K562 (cell line): ENCODE measurements at regions not wholly inside any gene's neighbourhood (a gene's known extent, or its start where the extent isn't known, plus 50 kb on each side); places are given as distances from the start of the nearest gene placed in this dataset.

Experiments
- ATAC-seq: fragments of 200-7000 bp; cut with Tn5 transposase; 3 replicates; pipeline ENCODE4 v1.9.1; 2020; ENCODE audit warnings: moderate library complexity
- BruUV-seq: library from RNA; stranded (reverse); fragments of 400-500 nt; replicated peaks from 2 replicates; lab custom pipeline; 2021; lab: Mats Ljungman, UMichigan
- CTCF ChIA-PET: fragments of 300-600 bp; formaldehyde crosslinking; extraction: SDS; loops from one replicate; lab custom pipeline; 2021; ENCODE audit warnings: low intra/inter-chr PET ratio; lab: Yijun Ruan, JAX
- POLR2A ChIA-PET: fragments of 300-600, 350-650 bp; sonication (Branson Sonifier 250); formaldehyde crosslinking; extraction: SDS; loops from one replicate; lab custom pipeline; 2021; ENCODE audit warnings: antibody characterized with exemption, inconsistent platforms; lab: Yijun Ruan, JAX
- DNase-seq, 4 experiments: peaks; one replicate each; pipeline versions ENCODE4 v3.0.0 to v3.0.0-alpha.2; 2011 to 2018; ENCODE audit warnings: low spot score in 3 of 4, mixed read lengths in 3 of 4; ENCODE audit errors: extremely low read depth in 1 of 4
- FAIRE-seq: peaks from 2 replicates; lab custom pipeline; 2011; peaks lifted over from hg19 to GRCh38; lab: Jason Lieb, UNC
- H2AFZ ChIP-seq: 2 replicates; pipeline ENCODE4 v1.6.0; 2011; ENCODE audit warnings: low read depth, low read length, control low read depth, inconsistent platforms
- H3K27ac ChIP-seq: fragments of 200-600 bp; 3 replicates; pipeline ENCODE4 v1.8.0; 2011; ENCODE audit warnings: low read depth, mild to moderate bottlenecking, control low read depth, inconsistent platforms, low read length, moderate library complexity, mixed read lengths; ENCODE audit errors: extremely low read depth
- H3K27me3 ChIP-seq, 2 experiments: fragments of 300-600 bp in 1 of 2; 2 replicates in 1 of 2; 3 replicates in 1 of 2; pipeline versions ENCODE4 v1.6.0 to v1.8.0; 2011; ENCODE audit warnings: inconsistent platforms in 2 of 2, low read length in 2 of 2, mild to moderate bottlenecking in 1 of 2, mixed read lengths in 1 of 2, moderate library complexity in 1 of 2; ENCODE audit not compliant: control insufficient read depth in 2 of 2, insufficient read depth in 2 of 2
- H3K36me3 ChIP-seq: fragments of 300-600 bp; 3 replicates; pipeline ENCODE4 v1.8.0; 2011; ENCODE audit warnings: mild to moderate bottlenecking, low read length, inconsistent platforms; ENCODE audit not compliant: control insufficient read depth, insufficient read depth
- H3K4me1 ChIP-seq, 2 experiments: fragments of 200-600 bp in 1 of 2; replicated peaks in 1 of 2; 2 replicates in 1 of 2; 3 replicates in 1 of 2; pipeline versions ENCODE4 v1.5.1 to v1.8.0; 2011; ENCODE audit warnings: inconsistent platforms in 2 of 2, low read length in 2 of 2, mild to moderate bottlenecking in 1 of 2, mixed read lengths in 1 of 2, moderate library complexity in 1 of 2; ENCODE audit not compliant: control insufficient read depth in 2 of 2, insufficient read depth in 2 of 2
- H3K4me2 ChIP-seq: 2 replicates; pipeline ENCODE4 v1.6.1; 2011; ENCODE audit warnings: low read length, control low read depth, inconsistent platforms, mixed read lengths; ENCODE audit not compliant: insufficient read depth
- H3K4me3 ChIP-seq: fragments of 200-600 bp; sonication (generic), shearing (Covaris generic); 2 replicates; pipeline ENCODE4 v1.5.1; 2016; ENCODE audit warnings: control low read depth, inconsistent platforms
- H3K79me2 ChIP-seq: fragments of 200-600 bp; 3 replicates; pipeline ENCODE4 v1.8.0; 2011; ENCODE audit warnings: low read length, inconsistent platforms; ENCODE audit not compliant: control insufficient read depth, insufficient read depth
- H3K9ac ChIP-seq, 2 experiments: 2 replicates each; pipeline versions ENCODE4 v1.6.0 to v1.6.1; 2011; ENCODE audit warnings: low read depth in 2 of 2, low read length in 2 of 2, control low read depth in 1 of 2, inconsistent platforms in 1 of 2, mild to moderate bottlenecking in 1 of 2, mixed read lengths in 1 of 2; ENCODE audit not compliant: insufficient read depth in 1 of 2
- H3K9me1 ChIP-seq: one replicate; pipeline ENCODE4 v1.6.0; 2011; ENCODE audit warnings: inconsistent platforms, mild to moderate bottlenecking, low read length, moderate library complexity; ENCODE audit not compliant: control insufficient read depth, insufficient read depth
- H3K9me3 ChIP-seq: replicated peaks from 2 replicates; pipeline ENCODE4 v1.5.1; 2011; ENCODE audit warnings: low read depth, low read length, inconsistent platforms; ENCODE audit not compliant: control insufficient read depth, insufficient read depth
- H4K20me1 ChIP-seq: replicated peaks from 2 replicates; pipeline ENCODE4 v1.6.1; 2011; ENCODE audit warnings: low read length, inconsistent platforms, mixed read lengths; ENCODE audit not compliant: control insufficient read depth, insufficient read depth
- FOS ChIP-seq: IDR thresholded peaks from 3 replicates; pipeline ENCODE4 v1.6.1; 2011; ENCODE audit not compliant: insufficient read length; ENCODE audit errors: extremely low read depth
- GABPB1 ChIP-seq: sonication (generic); formaldehyde crosslinking; IDR thresholded peaks from 2 replicates; pipeline ENCODE4 v1.8.0; 2022; ENCODE audit warnings: mild to moderate bottlenecking, missing genetic modification reagents
- HNRNPUL1 ChIP-seq: fragments of 200-400 bp; formaldehyde crosslinking; IDR thresholded peaks from 2 replicates; pipeline ENCODE4 v1.6.1; 2017; ENCODE audit warnings: low read length
- MEF2D ChIP-seq: conservative IDR thresholded peaks from 2 replicates; pipeline ENCODE4 v1.6.1; 2016; ENCODE audit warnings: low read depth, missing genetic modification characterization, missing compliant biosample characterization
- MTA2 ChIP-seq: fragments of 450-650 bp; IDR thresholded peaks from 2 replicates; pipeline ENCODE4 v1.6.1; 2016; ENCODE audit warnings: low read depth
- NFYB ChIP-seq: IDR thresholded peaks from 2 replicates; pipeline ENCODE4 v1.6.1; 2011; ENCODE audit warnings: mild to moderate bottlenecking, moderate library complexity; ENCODE audit not compliant: insufficient read length; ENCODE audit errors: extremely low read depth
- NONO ChIP-seq, 2 experiments: fragments of 200-400 bp in 1 of 2; fragments of 450-650 bp in 1 of 2; formaldehyde crosslinking in 1 of 2; IDR thresholded peaks; 2 replicates each; pipeline ENCODE4 v1.6.1; 2017; ENCODE audit warnings: low read depth in 2 of 2, mild to moderate bottlenecking in 2 of 2, moderate library complexity in 2 of 2, low read length in 1 of 2
- PHB2 ChIP-seq: fragments of 450-650 bp; IDR thresholded peaks from 2 replicates; pipeline ENCODE4 v1.6.1; 2017; ENCODE audit warnings: low read depth
- PHF8 ChIP-seq: fragments of 200-600 bp; sonication (generic); IDR thresholded peaks from 2 replicates; pipeline ENCODE4 v1.6.1; 2012; ENCODE audit warnings: mixed run types, mild to moderate bottlenecking, inconsistent platforms, low read length, moderate library complexity, borderline replicate concordance
- RBM14 ChIP-seq: fragments of 200-400 bp; formaldehyde crosslinking; IDR thresholded peaks from 2 replicates; pipeline ENCODE4 v1.6.1; 2018; ENCODE audit warnings: low read depth, mild to moderate bottlenecking, low read length, moderate library complexity, borderline replicate concordance; ENCODE audit not compliant: insufficient read depth
- RBM22 ChIP-seq: fragments of 200-400 bp; formaldehyde crosslinking; IDR thresholded peaks from 2 replicates; pipeline ENCODE4 v1.6.1; 2018; ENCODE audit warnings: low read length, low read depth; ENCODE audit not compliant: poor library complexity, severe bottlenecking
- SIX5 ChIP-seq, 2 experiments: IDR thresholded peaks; 2 replicates each; pipeline ENCODE4 v1.6.1; 2011; ENCODE audit warnings: low read length in 2 of 2, borderline replicate concordance in 1 of 2, low read depth in 1 of 2, mild to moderate bottlenecking in 1 of 2, moderate library complexity in 1 of 2; ENCODE audit not compliant: insufficient read depth in 1 of 2
- SP1 ChIP-seq: sonication (generic); formaldehyde crosslinking; IDR thresholded peaks from 2 replicates; pipeline ENCODE4 v1.8.1; 2022; ENCODE audit warnings: mild to moderate bottlenecking, missing genetic modification reagents
- SREBF1 ChIP-seq: fragments of 150-350 bp; IDR thresholded peaks from 2 replicates; pipeline ENCODE4 v1.6.1; 2014; ENCODE audit warnings: antibody characterized with exemption, low read depth, low read length, borderline replicate concordance
- SRSF3 ChIP-seq: fragments of 200-400 bp; formaldehyde crosslinking; IDR thresholded peaks from 2 replicates; pipeline ENCODE4 v1.6.1; 2016; ENCODE audit warnings: mild to moderate bottlenecking, low read length, moderate library complexity; ENCODE audit not compliant: insufficient read depth
- WGBS: fragments of 100-300 bp; shearing (Covaris generic); methylation state at CpG from one replicate; pipeline ENCODE4 v1.1.6; 2016; ENCODE audit warnings: low coverage, mixed read lengths; ENCODE audit not compliant: insufficient coverage; ENCODE audit errors: missing lambda C conversion rate; 5-methylcytosine and 5-hydroxymethylcytosine counted together
- in situ Hi-C: fragments of 300-500 bp; cut with MboI; formaldehyde crosslinking; loops from 4 replicates; pipeline ENCODE4 v1.15.0; 2018; ENCODE audit warnings: inconsistent platforms, mixed read lengths
- intact Hi-C: fragments of 100-400 bp; cut with micrococcal nuclease; formaldehyde crosslinking; loops from 2 replicates; pipeline ENCODE4 v1.14.2; 2022
- TF ChIP-seq, protein P1 (sequence below): fragments of 450-650 bp; IDR thresholded peaks from 2 replicates; pipeline ENCODE4 v1.6.1; 2017; ENCODE audit warnings: antibody characterized with exemption
- TF ChIP-seq, protein P2 (sequence below), 2 experiments: fragments of 450-650 bp; IDR thresholded peaks; 2 replicates each; pipeline ENCODE4 v1.6.1; 2018; ENCODE audit warnings: mild to moderate bottlenecking in 2 of 2, low read depth in 1 of 2; ENCODE audit not compliant: partially characterized antibody in 2 of 2

DNA sequence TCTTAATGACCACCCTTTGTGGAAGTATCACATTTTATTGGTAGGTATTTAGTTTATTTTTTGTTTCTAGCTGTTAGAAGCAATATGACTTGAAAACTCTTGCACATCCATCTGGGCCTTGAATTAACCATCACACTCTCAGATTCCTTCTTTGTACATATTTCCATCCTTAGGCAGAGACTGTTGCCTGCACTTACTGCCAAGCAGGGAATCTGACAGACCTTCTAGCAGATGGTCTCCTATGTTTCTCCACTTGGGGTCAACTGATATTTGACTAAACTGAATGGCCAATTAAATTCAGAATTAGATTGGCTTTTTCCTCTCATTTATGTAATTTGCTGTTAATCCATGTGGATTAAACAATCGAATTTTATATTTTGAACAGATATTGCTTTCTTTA lies 324.9 kb upstream of the TGFBR2 start:
- intact Hi-C loops: no loop called here
- Histone ChIP-seq H3K4me2 (no peak overlapping the region), H3K27ac (no peak overlapping the region), H3K9me3 (0 out of 2 replicates have a peak, but pooled peaks cover 2% of the 10 kb centered on the region), H3K9ac (no peak overlapping the region), H4K20me1 (no peaks in the 10 kb centered on the region), H3K79me2 (no peaks in the 10 kb centered on the region), H3K36me3 (no peaks in the 10 kb centered on the region), H3K9me1 (no peaks in the 10 kb centered on the region), H2AFZ (no peak overlapping the region), H3K4me1 (no peaks in the 10 kb centered on the region), H3K4me3 (no peak overlapping the region), H3K27me3 (no peaks in the 10 kb centered on the region)
- ChIA-PET CTCF (interaction anchor here (0.6 kb wide), 1 partner anchor 1724 kb away, joined by 6 read pairs; no protein-coding TSS in a partner anchor), POLR2A (no interaction called here)
- no peak for TF ChIP-seq SREBF1
- TF ChIP-seq RBM22: no peak
- TF ChIP-seq, protein P1, sequence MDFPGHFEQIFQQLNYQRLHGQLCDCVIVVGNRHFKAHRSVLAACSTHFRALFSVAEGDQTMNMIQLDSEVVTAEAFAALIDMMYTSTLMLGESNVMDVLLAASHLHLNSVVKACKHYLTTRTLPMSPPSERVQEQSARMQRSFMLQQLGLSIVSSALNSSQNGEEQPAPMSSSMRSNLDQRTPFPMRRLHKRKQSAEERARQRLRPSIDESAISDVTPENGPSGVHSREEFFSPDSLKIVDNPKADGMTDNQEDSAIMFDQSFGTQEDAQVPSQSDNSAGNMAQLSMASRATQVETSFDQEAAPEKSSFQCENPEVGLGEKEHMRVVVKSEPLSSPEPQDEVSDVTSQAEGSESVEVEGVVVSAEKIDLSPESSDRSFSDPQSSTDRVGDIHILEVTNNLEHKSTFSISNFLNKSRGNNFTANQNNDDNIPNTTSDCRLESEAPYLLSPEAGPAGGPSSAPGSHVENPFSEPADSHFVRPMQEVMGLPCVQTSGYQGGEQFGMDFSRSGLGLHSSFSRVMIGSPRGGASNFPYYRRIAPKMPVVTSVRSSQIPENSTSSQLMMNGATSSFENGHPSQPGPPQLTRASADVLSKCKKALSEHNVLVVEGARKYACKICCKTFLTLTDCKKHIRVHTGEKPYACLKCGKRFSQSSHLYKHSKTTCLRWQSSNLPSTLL: no peak
- no peak for TF ChIP-seq MTA2
- TF ChIP-seq SRSF3: no peak
- TF ChIP-seq SIX5 (IDR thresholded peaks at IDR 0.05; ENCODE audit: borderline replicate concordance in 1 of 2, insufficient read depth in 1 of 2, low read depth in 1 of 2, low read length in 2 of 2): no peak
- no peak for TF ChIP-seq FOS
- TF ChIP-seq SP1: no peak
- TF ChIP-seq GABPB1 (CRISPR knock-in tag): no peak
- TF ChIP-seq NFYB: no peak
- TF ChIP-seq MEF2D (tag): no peak
- no peak for TF ChIP-seq PHF8
- no peak for TF ChIP-seq PHB2
- TF ChIP-seq RBM14: no peak
- TF ChIP-seq NONO (IDR thresholded peaks at IDR 0.05; ENCODE audit: low read depth in 2 of 2, low read length in 1 of 2): no peak
- TF ChIP-seq, protein P2, sequence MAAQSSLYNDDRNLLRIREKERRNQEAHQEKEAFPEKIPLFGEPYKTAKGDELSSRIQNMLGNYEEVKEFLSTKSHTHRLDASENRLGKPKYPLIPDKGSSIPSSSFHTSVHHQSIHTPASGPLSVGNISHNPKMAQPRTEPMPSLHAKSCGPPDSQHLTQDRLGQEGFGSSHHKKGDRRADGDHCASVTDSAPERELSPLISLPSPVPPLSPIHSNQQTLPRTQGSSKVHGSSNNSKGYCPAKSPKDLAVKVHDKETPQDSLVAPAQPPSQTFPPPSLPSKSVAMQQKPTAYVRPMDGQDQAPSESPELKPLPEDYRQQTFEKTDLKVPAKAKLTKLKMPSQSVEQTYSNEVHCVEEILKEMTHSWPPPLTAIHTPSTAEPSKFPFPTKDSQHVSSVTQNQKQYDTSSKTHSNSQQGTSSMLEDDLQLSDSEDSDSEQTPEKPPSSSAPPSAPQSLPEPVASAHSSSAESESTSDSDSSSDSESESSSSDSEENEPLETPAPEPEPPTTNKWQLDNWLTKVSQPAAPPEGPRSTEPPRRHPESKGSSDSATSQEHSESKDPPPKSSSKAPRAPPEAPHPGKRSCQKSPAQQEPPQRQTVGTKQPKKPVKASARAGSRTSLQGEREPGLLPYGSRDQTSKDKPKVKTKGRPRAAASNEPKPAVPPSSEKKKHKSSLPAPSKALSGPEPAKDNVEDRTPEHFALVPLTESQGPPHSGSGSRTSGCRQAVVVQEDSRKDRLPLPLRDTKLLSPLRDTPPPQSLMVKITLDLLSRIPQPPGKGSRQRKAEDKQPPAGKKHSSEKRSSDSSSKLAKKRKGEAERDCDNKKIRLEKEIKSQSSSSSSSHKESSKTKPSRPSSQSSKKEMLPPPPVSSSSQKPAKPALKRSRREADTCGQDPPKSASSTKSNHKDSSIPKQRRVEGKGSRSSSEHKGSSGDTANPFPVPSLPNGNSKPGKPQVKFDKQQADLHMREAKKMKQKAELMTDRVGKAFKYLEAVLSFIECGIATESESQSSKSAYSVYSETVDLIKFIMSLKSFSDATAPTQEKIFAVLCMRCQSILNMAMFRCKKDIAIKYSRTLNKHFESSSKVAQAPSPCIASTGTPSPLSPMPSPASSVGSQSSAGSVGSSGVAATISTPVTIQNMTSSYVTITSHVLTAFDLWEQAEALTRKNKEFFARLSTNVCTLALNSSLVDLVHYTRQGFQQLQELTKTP (IDR thresholded peaks at IDR 0.05; ENCODE audit: low read depth in 1 of 2, partially characterized antibody in 2 of 2): no peak
- no peak for TF ChIP-seq HNRNPUL1
- ATAC-seq: no peak
- no TSS peak for BruUV-seq
- DNase-seq: no peak
- WGBS: 0% methylated on average over 1 of the region's 1 CpG
- in situ Hi-C loops: no loop called here
- no peak for FAIRE-seq
